ENCODE measurements at regions not wholly inside any gene's neighbourhood (a gene's known extent, or its start where the extent isn't known, plus 50 kb on each side); places are given as distances from the start of the nearest gene placed in this dataset.

- Histone ChIP-seq H3K79me1 (ENCODE audit: low read depth, low read length) (no peaks in the 10 kb centered on the region), H3K4ac (replicated peaks; ENCODE audit: insufficient read length, low read depth, low read length) (no peak overlapping the region), H3K4me3 (ENCODE audit: extremely low read depth in 1 of 4, insufficient read depth in 2 of 4, low read depth in 3 of 4, low read length in 4 of 4) (no peak overlapping the region), H4K8ac (ENCODE audit: extremely low read depth, insufficient read depth, low read length) (no peak overlapping the region), H2BK15ac (ENCODE audit: low read length) (no peak overlapping the region), H3K23me2 (ENCODE audit: low read depth, low read length) (no peaks in the 10 kb centered on the region), H3K23ac (ENCODE audit: insufficient read length) (no peak overlapping the region), H3K4me2 (ENCODE audit: insufficient read depth in 1 of 2, low read depth in 2 of 2, low read length in 2 of 2) (no peak overlapping the region), H3K9me3 (ENCODE audit: insufficient read depth in 2 of 2, low read depth in 1 of 2, low read length in 1 of 2) (no peaks in the 10 kb centered on the region), H3K18ac (ENCODE audit: extremely low read depth, low read length) (no peak overlapping the region), H3K14ac (ENCODE audit: insufficient read length) (no peak overlapping the region), H3K4me1 (replicated peaks in 1 of 4; ENCODE audit: control insufficient read depth in 3 of 4, insufficient read depth in 4 of 4, low read length in 3 of 4) (no peaks in the 10 kb centered on the region; a peak in 1 of 7 replicates), H2AFZ (ENCODE audit: low read length) (no peak overlapping the region), H2AK5ac (ENCODE audit: low read depth, low read length) (no peak overlapping the region), H3K27me3 (replicated peaks in 1 of 4; ENCODE audit: control insufficient read depth in 3 of 4, extremely low read depth in 1 of 4, insufficient read depth in 3 of 4, low read length in 3 of 4) (no peaks in the 10 kb centered on the region), H2BK5ac (ENCODE audit: low read depth, low read length) (no peak overlapping the region), H4K5ac (ENCODE audit: insufficient read length, low read depth, low read length) (no peak overlapping the region), H2BK12ac (ENCODE audit: low read depth, low read length) (no peak overlapping the region), H2BK20ac (ENCODE audit: low read length) (no peak overlapping the region), H2BK120ac (replicated peaks; ENCODE audit: low read depth, low read length) (no peak overlapping the region), H3K36me3 (ENCODE audit: control insufficient read depth in 2 of 4, insufficient read depth in 4 of 4, low read length in 3 of 4) (no peaks in the 10 kb centered on the region), H3K27ac (ENCODE audit: low read depth, low read length) (no peak overlapping the region), H3K56ac (replicated peaks; ENCODE audit: insufficient read length, low read depth, low read length) (no peak overlapping the region), H3K79me2 (ENCODE audit: control insufficient read depth in 1 of 2, insufficient read depth in 2 of 2, low read length in 2 of 2) (no peaks in the 10 kb centered on the region), H4K91ac (replicated peaks; ENCODE audit: insufficient read length, low read length) (no peak overlapping the region), H4K20me1 (replicated peaks in 1 of 2; ENCODE audit: control insufficient read depth in 1 of 2, insufficient read depth in 2 of 2, low read length in 2 of 2) (no peaks in the 10 kb centered on the region), H3K9ac (replicated peaks in 1 of 4; ENCODE audit: extremely low read depth in 1 of 4, low read depth in 3 of 4, low read length in 3 of 4) (no peak overlapping the region)
- POLR2A ChIA-PET (ENCODE audit: partially characterized antibody), result no interaction called here
- CTCF ChIA-PET (ENCODE audit: partially characterized antibody), result interaction anchor here (0.8 to 2.3 kb wide), 6 partner anchors 8 to 173 kb away, joined by 3 to 8 read pairs (median 3); no protein-coding TSS in a partner anchor
- no peak for FAIRE-seq
- WGBS, 2 experiments (ENCODE audit: extremely low coverage in 1 of 2, insufficient coverage in 1 of 2, insufficient read length in 1 of 2, insufficient replicate concordance in 2 of 2, low coverage in 1 of 2, low lambda C conversion rate in 2 of 2, missing lambda C conversion rate in 1 of 2), result 94% methylated on average over 2 of the region's 2 CpGs; no CpG with 5 or more reads in 1 of the 2 experiments
- DNase-seq (ENCODE audit: low read depth in 1 of 2, low spot score in 2 of 2), result no peak
- TF ChIP-seq CHD1 (IDR thresholded peaks at IDR 0.05; ENCODE audit: low read depth, low read length) (no peak), BACH1 (IDR thresholded peaks at IDR 0.05; ENCODE audit: low read length) (no peak), HDAC2 (IDR thresholded peaks at IDR 0.05; ENCODE audit: borderline replicate concordance in 1 of 2, low read depth in 2 of 2, low read length in 2 of 2) (no peak), JUN (IDR thresholded peaks at IDR 0.05; ENCODE audit: low read depth, low read length) (no peak), POLR2AphosphoS5 (IDR thresholded peaks at IDR 0.05; ENCODE audit: low read depth, low read length) (no peak), MAFK (IDR thresholded peaks at IDR 0.05; ENCODE audit: low read depth, low read length) (no peak), TCF12 (IDR thresholded peaks at IDR 0.05; ENCODE audit: low read depth, low read length) (no peak), ASH2L (IDR thresholded peaks at IDR 0.05; ENCODE audit: low read length) (no peak), TEAD4 (IDR thresholded peaks at IDR 0.05; ENCODE audit: low read depth, low read length) (no peak), SIX5 (IDR thresholded peaks at IDR 0.05; ENCODE audit: low read depth, low read length) (no peak), KDM1A (IDR thresholded peaks at IDR 0.05; ENCODE audit: borderline replicate concordance, low read length) (no peak), ZNF274 (IDR thresholded peaks at IDR 0.05; ENCODE audit: borderline replicate concordance, extremely low read depth, low read length) (no peak), TAF1 (IDR thresholded peaks at IDR 0.05; ENCODE audit: low read depth, low read length) (no peak), SP4 (IDR thresholded peaks at IDR 0.05; ENCODE audit: low read length) (no peak)
- TF ChIP-seq, protein P1, sequence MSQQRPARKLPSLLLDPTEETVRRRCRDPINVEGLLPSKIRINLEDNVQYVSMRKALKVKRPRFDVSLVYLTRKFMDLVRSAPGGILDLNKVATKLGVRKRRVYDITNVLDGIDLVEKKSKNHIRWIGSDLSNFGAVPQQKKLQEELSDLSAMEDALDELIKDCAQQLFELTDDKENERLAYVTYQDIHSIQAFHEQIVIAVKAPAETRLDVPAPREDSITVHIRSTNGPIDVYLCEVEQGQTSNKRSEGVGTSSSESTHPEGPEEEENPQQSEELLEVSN (IDR thresholded peaks at IDR 0.05), result no peak
- TF ChIP-seq, protein P2, sequence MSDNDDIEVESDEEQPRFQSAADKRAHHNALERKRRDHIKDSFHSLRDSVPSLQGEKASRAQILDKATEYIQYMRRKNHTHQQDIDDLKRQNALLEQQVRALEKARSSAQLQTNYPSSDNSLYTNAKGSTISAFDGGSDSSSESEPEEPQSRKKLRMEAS (IDR thresholded peaks at IDR 0.05), result no peak
Observed at GRCh38 chr5:174575043-174575442, 149.3 kb upstream of the MSX2 start.
